ENCODE measurements at regions not wholly inside any gene's neighbourhood (a gene's known extent, or its start where the extent isn't known, plus 50 kb on each side); places are given as distances from the start of the nearest gene placed in this dataset.

- TF ChIP-seq TAF1 (IDR thresholded peaks at IDR 0.05; ENCODE audit: low read depth, low read length) (no peak), POLR2A (IDR thresholded peaks at IDR 0.05; ENCODE audit: low read depth, low read length) (no peak), POLR2AphosphoS5 (IDR thresholded peaks at IDR 0.05; ENCODE audit: low read depth, low read length) (no peak), PAX5 (IDR thresholded peaks at IDR 0.05; ENCODE audit: insufficient read depth, low read length, severe bottlenecking) (no peak), POU2F2 (IDR thresholded peaks at IDR 0.05; ENCODE audit: low read depth, low read length) (no peak), SPI1 (IDR thresholded peaks at IDR 0.05; ENCODE audit: low read depth, low read length) (no peak)
These were observed 447.2 kb downstream of the SHQ1 start for GRCh38 chr3:72401005-72401545.

Measured in GM12891 (cell line).